ENCODE measurements at regions not wholly inside any gene's neighbourhood (a gene's known extent, or its start where the extent isn't known, plus 50 kb on each side); places are given as distances from the start of the nearest gene placed in this dataset.

- no peak for TF ChIP-seq CTCF (conservative IDR thresholded peaks at IDR 0.05; ENCODE audit: low read depth, low read length)
- DNase-seq (ENCODE audit: low read depth), result no peak
- no peak overlapping the region for H3K4me3 ChIP-seq (ENCODE audit: low read length)
These were observed 113.4 kb downstream of the ZBTB18 start for GRCh38 chr1:244164511-244164890.

- no peak for TF ChIP-seq CTCF (conservative IDR thresholded peaks at IDR 0.05; ENCODE audit: low read depth, low read length)
- no peak overlapping the region for H3K4me3 ChIP-seq (ENCODE audit: low read length)
- DNase-seq (ENCODE audit: low read depth), result no peak
These were observed 113.9 kb downstream of the ZBTB18 start for GRCh38 chr1:244165021-244165420.

GRCh38 chr1:244165701-244166100 lies 114.6 kb downstream of the ZBTB18 start:
- H3K4me3 ChIP-seq (ENCODE audit: low read length), result no peak overlapping the region
- TF ChIP-seq CTCF (conservative IDR thresholded peaks at IDR 0.05; ENCODE audit: low read depth, low read length), result no peak
- DNase-seq (ENCODE audit: low read depth), result no peak

DNA sequence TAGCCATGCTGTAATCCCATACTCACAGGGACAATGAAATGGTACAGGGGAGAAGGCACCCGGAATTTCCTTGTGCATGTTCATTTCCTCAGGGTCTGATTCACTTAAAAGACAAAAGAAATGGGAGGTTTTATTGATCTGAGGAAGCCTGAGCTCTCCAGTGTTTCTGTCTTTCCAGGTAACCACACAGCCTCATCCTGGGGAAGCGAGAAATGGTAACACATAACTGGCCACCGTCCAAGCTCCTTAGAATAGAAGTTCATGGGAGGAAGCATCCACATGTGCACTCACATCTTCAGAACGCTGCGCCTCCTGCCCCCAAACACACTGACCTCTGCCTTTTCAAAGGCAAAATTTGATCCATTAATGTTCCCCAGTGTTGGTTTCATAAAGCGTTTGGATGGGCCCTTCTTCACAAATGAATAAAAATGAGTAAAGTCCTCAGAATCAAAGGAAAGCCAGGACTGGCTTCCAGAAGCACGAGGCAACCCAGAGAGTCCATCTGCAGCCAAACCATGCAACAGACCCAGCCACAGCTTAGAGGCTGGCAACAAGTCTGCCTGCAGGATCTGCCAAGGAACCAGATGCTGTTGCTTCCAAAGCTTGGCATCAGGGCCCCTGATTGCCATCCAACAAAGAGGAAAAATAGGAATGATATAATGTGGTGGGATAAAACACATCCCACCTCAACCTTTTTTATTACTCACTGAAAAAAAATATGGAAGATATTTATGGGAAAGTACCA lies 120.3 kb downstream of the ZBTB18 start:
- DNase-seq (ENCODE audit: low read depth), result no peak
- no peak overlapping the region for H3K4me3 ChIP-seq (ENCODE audit: low read length)
- no peak for TF ChIP-seq CTCF (conservative IDR thresholded peaks at IDR 0.05; ENCODE audit: low read depth, low read length)

- TF ChIP-seq CTCF (conservative IDR thresholded peaks at IDR 0.05; ENCODE audit: low read depth, low read length), result no peak
- no peak for DNase-seq (ENCODE audit: low read depth)
- H3K4me3 ChIP-seq (ENCODE audit: low read length), result no peak overlapping the region
These were observed 122.2 kb downstream of the ZBTB18 start for GRCh38 chr1:244173240-244173639.

DNA sequence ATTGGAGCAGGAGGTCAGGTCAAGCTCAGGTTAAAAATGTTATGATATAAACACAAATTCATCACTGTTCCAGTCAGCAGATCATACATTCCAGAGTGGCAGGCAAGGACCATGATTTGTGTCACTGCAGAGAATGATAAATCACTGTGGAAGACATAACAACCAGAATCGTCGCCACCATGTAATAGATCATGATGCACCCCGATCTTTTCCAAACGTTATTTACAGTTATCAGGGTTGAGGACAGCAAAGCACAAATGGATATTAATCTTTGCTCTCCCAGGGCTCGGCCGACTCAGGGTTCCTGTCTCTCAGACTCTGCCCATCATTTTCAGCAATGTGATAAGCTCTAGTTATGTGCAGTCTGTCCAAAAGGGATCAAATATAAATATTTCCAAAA lies 122.7 kb downstream of the ZBTB18 start:
- TF ChIP-seq CTCF (conservative IDR thresholded peaks at IDR 0.05; ENCODE audit: low read depth, low read length), result no peak
- no peak overlapping the region for H3K4me3 ChIP-seq (ENCODE audit: low read length)
- no peak for DNase-seq (ENCODE audit: low read depth)

DNA sequence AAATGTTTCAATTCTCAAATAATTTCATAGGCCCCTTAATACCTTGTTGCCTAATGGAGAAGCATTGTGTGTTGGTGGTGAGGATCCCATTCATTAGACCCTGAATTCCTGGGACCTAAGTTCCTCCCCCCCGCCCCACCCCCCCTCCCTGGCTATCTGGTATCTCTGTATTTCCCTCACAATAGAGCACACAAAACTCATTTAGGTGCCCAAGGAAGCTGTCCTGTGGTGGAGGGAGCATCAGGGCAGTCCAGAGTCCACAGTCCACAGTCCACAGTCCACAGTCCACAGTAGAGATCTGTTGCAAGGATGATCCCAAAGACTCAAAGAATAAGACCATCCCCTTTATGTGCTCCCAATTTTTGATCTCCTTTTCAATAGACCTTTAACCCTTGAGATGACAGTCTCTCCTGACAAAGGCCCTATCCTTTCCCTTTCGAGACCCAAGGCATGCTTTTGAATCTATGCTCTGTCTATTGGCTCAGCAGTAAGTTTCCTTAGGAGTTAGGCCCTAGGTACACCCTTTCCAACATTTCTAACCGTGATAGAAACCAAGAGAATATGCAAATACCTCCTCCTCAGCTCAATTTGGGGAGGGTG lies 123.9 kb downstream of the ZBTB18 start:
- DNase-seq (ENCODE audit: low read depth), result no peak
- no peak for TF ChIP-seq CTCF (conservative IDR thresholded peaks at IDR 0.05; ENCODE audit: low read depth, low read length)
- H3K4me3 ChIP-seq (ENCODE audit: low read length), result no peak overlapping the region
